ENCODE measurements at regions not wholly inside any gene's neighbourhood (a gene's known extent, or its start where the extent isn't known, plus 50 kb on each side); places are given as distances from the start of the nearest gene placed in this dataset.
"Not testable (repeated sequence)": the region's sequence is repeated elsewhere in the genome, so short reads cannot be mapped to it uniquely, and the experiment has no call there.

- peak overlapping the region; percentile 70 for H3K4me3 ChIP-seq
- WGBS, 3 donors, result 7 to 20% (median 14%) methylated on average over 5 to 6 of the region's 8 CpGs
- DNase-seq; H3K36me3 ChIP-seq (ENCODE audit: insufficient read depth in 1 of 2, low read depth in 1 of 2); H3K9me3 ChIP-seq; H3K4me1 ChIP-seq; H3K27me3 ChIP-seq (ENCODE audit: insufficient read depth in 3 of 3, low read length in 2 of 3); intact Hi-C loops (cut with DNase I): not testable (repeated sequence)
- H3K27ac ChIP-seq, result peak overlapping the region; percentile 41
- peak in 2 of 4 donors; percentile 33 to 38 for ATAC-seq
These were observed 108.2 kb downstream of the SPATA31A1 start for GRCh38 chr9:39463696-39464095.

- peak overlapping the region; percentile 41 for H3K27ac ChIP-seq
- H3K9me3 ChIP-seq; H3K4me1 ChIP-seq; intact Hi-C loops (cut with DNase I); H3K27me3 ChIP-seq (ENCODE audit: insufficient read depth in 3 of 3, low read length in 2 of 3); H3K36me3 ChIP-seq (ENCODE audit: insufficient read depth in 1 of 2, low read depth in 1 of 2): not testable (repeated sequence)
- ATAC-seq (peak; percentile 98 to 100 (median 100)), DNase-seq (peak; percentile 83 to 92)
- 0 to 1% (median 0%) methylated on average over 36 to 44 of the region's 46 CpGs for WGBS, 3 donors
- H3K4me3 ChIP-seq, result peak overlapping the region; percentile 70
These were observed 108.8 kb downstream of the SPATA31A1 start for GRCh38 chr9:39464122-39464777.

GRCh38 chr9:39474499-39474898 is 119.0 kb downstream of the SPATA31A1 start:
- H3K4me1 ChIP-seq; H3K36me3 ChIP-seq (ENCODE audit: insufficient read depth in 1 of 2, low read depth in 1 of 2); H3K27ac ChIP-seq; DNase-seq; H3K27me3 ChIP-seq (ENCODE audit: insufficient read depth in 3 of 3, low read length in 2 of 3); ATAC-seq; H3K4me3 ChIP-seq; H3K9me3 ChIP-seq; intact Hi-C loops (cut with DNase I): not testable (repeated sequence)
- 75 to 100% (median 77%) methylated on average over 1 of the region's 1 CpG for WGBS, 3 donors

GRCh38 chr9:39483073-39483472 is 127.6 kb downstream of the SPATA31A1 start:
- 76 to 82% (median 79%) methylated on average over 3 to 4 of the region's 4 CpGs for WGBS, 3 donors
- H3K36me3 ChIP-seq (ENCODE audit: insufficient read depth in 1 of 2, low read depth in 1 of 2); H3K27ac ChIP-seq; H3K4me3 ChIP-seq; H3K27me3 ChIP-seq (ENCODE audit: insufficient read depth in 3 of 3, low read length in 2 of 3); H3K9me3 ChIP-seq; ATAC-seq; H3K4me1 ChIP-seq; intact Hi-C loops (cut with DNase I); DNase-seq: not testable (repeated sequence)

GRCh38 chr9:39483880-39484279 is 128.4 kb downstream of the SPATA31A1 start:
- DNase-seq; H3K27ac ChIP-seq; H3K9me3 ChIP-seq; ATAC-seq; H3K27me3 ChIP-seq (ENCODE audit: insufficient read depth in 3 of 3, low read length in 2 of 3); H3K4me3 ChIP-seq; H3K36me3 ChIP-seq (ENCODE audit: insufficient read depth in 1 of 2, low read depth in 1 of 2); intact Hi-C loops (cut with DNase I); H3K4me1 ChIP-seq: not testable (repeated sequence)
- WGBS, 3 donors, result 58 to 83% (median 72%) methylated on average over 1 to 2 of the region's 2 CpGs

GRCh38 chr9:39484292-39484691 is 128.8 kb downstream of the SPATA31A1 start:
- H3K4me1 ChIP-seq; ATAC-seq; H3K27ac ChIP-seq; H3K27me3 ChIP-seq (ENCODE audit: insufficient read depth in 3 of 3, low read length in 2 of 3); H3K4me3 ChIP-seq; intact Hi-C loops (cut with DNase I); DNase-seq; H3K36me3 ChIP-seq (ENCODE audit: insufficient read depth in 1 of 2, low read depth in 1 of 2); H3K9me3 ChIP-seq: not testable (repeated sequence)
- 79 to 92% (median 85%) methylated on average over 1 of the region's 1 CpG for WGBS, 3 donors

GRCh38 chr9:39487477-39487876 is 132.0 kb downstream of the SPATA31A1 start:
- H3K4me1 ChIP-seq; H3K4me3 ChIP-seq; ATAC-seq; H3K27ac ChIP-seq; intact Hi-C loops (cut with DNase I); H3K36me3 ChIP-seq (ENCODE audit: insufficient read depth in 1 of 2, low read depth in 1 of 2); H3K27me3 ChIP-seq (ENCODE audit: insufficient read depth in 3 of 3, low read length in 2 of 3); H3K9me3 ChIP-seq: not testable (repeated sequence)
- DNase-seq, result peak; percentile 7 to 44
- 92 to 94% (median 94%) methylated on average over 7 to 8 of the region's 16 CpGs for WGBS, 3 donors

GRCh38 chr9:39496248-39496647 is 140.8 kb downstream of the SPATA31A1 start:
- intact Hi-C loops (cut with DNase I); H3K4me1 ChIP-seq; H3K36me3 ChIP-seq (ENCODE audit: insufficient read depth in 1 of 2, low read depth in 1 of 2); H3K4me3 ChIP-seq; H3K27ac ChIP-seq; H3K9me3 ChIP-seq; H3K27me3 ChIP-seq (ENCODE audit: insufficient read depth in 3 of 3, low read length in 2 of 3); ATAC-seq; DNase-seq: not testable (repeated sequence)
- 27 to 37% (median 33%) methylated on average over 3 of the region's 4 CpGs for WGBS, 3 donors

GRCh38 chr9:39503178-39503577 is 147.7 kb downstream of the SPATA31A1 start:
- H3K27ac ChIP-seq; H3K9me3 ChIP-seq; H3K4me1 ChIP-seq; H3K4me3 ChIP-seq; DNase-seq; ATAC-seq; H3K27me3 ChIP-seq (ENCODE audit: insufficient read depth in 3 of 3, low read length in 2 of 3); intact Hi-C loops (cut with DNase I); H3K36me3 ChIP-seq (ENCODE audit: insufficient read depth in 1 of 2, low read depth in 1 of 2): not testable (repeated sequence)
- WGBS, 3 donors, result no CpG with 5 or more reads among the region's 4 CpGs

GRCh38 chr9:39527387-39528029 is 172.0 kb downstream of the SPATA31A1 start:
- H3K27ac ChIP-seq; H3K9me3 ChIP-seq; H3K27me3 ChIP-seq (ENCODE audit: insufficient read depth in 3 of 3, low read length in 2 of 3); intact Hi-C loops (cut with DNase I); H3K36me3 ChIP-seq (ENCODE audit: insufficient read depth in 1 of 2, low read depth in 1 of 2); DNase-seq; ATAC-seq; H3K4me1 ChIP-seq; H3K4me3 ChIP-seq: not testable (repeated sequence)
- whole genome bisulfite sequencing, 3 donors, result 73 to 89% (median 87%) methylated on average over 3 of the region's 9 CpGs

- intact Hi-C loops (cut with DNase I); H3K27ac ChIP-seq: not testable (repeated sequence)
These were observed 177.1 kb downstream of the SPATA31A1 start for GRCh38 chr9:39532597-39532996.

More at GRCh38 chr9:39532597-39532996, 177.1 kb downstream of the SPATA31A1 start:
- not testable (repeated sequence) for H3K36me3 ChIP-seq (ENCODE audit: insufficient read depth in 1 of 2, low read depth in 1 of 2); DNase-seq; H3K27me3 ChIP-seq (ENCODE audit: insufficient read depth in 3 of 3, low read length in 2 of 3); H3K4me3 ChIP-seq; H3K4me1 ChIP-seq; H3K9me3 ChIP-seq; ATAC-seq
- WGBS, 3 donors, result 80 to 83% (median 83%) methylated on average over 2 of the region's 6 CpGs
